ENCODE measurements at regions not wholly inside any gene's neighbourhood (a gene's known extent, or its start where the extent isn't known, plus 50 kb on each side); places are given as distances from the start of the nearest gene placed in this dataset.

- TF ChIP-seq POLR2AphosphoS5 (IDR thresholded peaks at IDR 0.05; ENCODE audit: borderline replicate concordance, low read depth, low read length) (no peak), EZH2 (IDR thresholded peaks at IDR 0.05) (no peak), FOXP2 (optimal IDR thresholded peaks at IDR 0.05; ENCODE audit: control extremely low read depth, extremely low read length, insufficient read depth) (no peak)
These were observed 418.2 kb downstream of the TYW1 start for GRCh38 chr7:67414858-67415257.
